GM13977 (cell line): ENCODE measurements at regions not wholly inside any gene's neighbourhood (a gene's known extent, or its start where the extent isn't known, plus 50 kb on each side); places are given as distances from the start of the nearest gene placed in this dataset.

Experiments used
- DNase-seq: peaks from one replicate; pipeline ENCODE4 v3.0.0; 2012; ENCODE audit warnings: low spot score
- CTCF ChIP-seq: IDR thresholded peaks from 2 replicates; pipeline ENCODE4 v1.5.1; 2012; ENCODE audit warnings: mild to moderate bottlenecking, control low read depth; ENCODE audit not compliant: insufficient read depth; ENCODE audit errors: extremely low read depth, missing control alignments
- in situ Hi-C: fragments of 300-500 bp; cut with MboI; formaldehyde crosslinking; loops from one replicate; pipeline ENCODE4 v1.12.0; 2022; ENCODE audit warnings: low sequenced_read_pairs, low pct_unique_long_range_greater_than_20kb, mixed read lengths, inconsistent platforms; ENCODE audit not compliant: unreplicated experiment

GRCh38 chr3:182601597-182601996, 191.7 kb upstream of the ATP11B start:
- TF ChIP-seq CTCF, result no peak
- in situ Hi-C loops, result no loop called here
- DNase-seq, result no peak

- in situ Hi-C loops, result no loop called here
- TF ChIP-seq CTCF, result no peak
- DNase-seq, result no peak
Measured at GRCh38 chr3:182603501-182603900, 189.8 kb upstream of the ATP11B start.

GRCh38 chr3:182605882-182606611, 187.3 kb upstream of the ATP11B start:
- no peak for TF ChIP-seq CTCF
- DNase-seq, result no peak
- in situ Hi-C loops, result no loop called here

- in situ Hi-C loops, result no loop called here
Measured at GRCh38 chr3:182606905-182607504, 186.3 kb upstream of the ATP11B start.

GRCh38 chr3:182608832-182609231, 184.5 kb upstream of the ATP11B start:
- in situ Hi-C loops, result no loop called here
- DNase-seq, result no peak
- TF ChIP-seq CTCF, result no peak

More at GRCh38 chr3:182606905-182607504, 186.3 kb upstream of the ATP11B start:
- no peak for DNase-seq
- no peak for TF ChIP-seq CTCF

- in situ Hi-C loops, result no loop called here
- no peak for TF ChIP-seq CTCF
- no peak for DNase-seq
Measured at GRCh38 chr3:182609575-182610156, 183.6 kb upstream of the ATP11B start.
